ENCODE measurements at regions not wholly inside any gene's neighbourhood (a gene's known extent, or its start where the extent isn't known, plus 50 kb on each side); places are given as distances from the start of the nearest gene placed in this dataset.

GRCh38 chr15:24858737-24859601 is 95.8 kb upstream of the SNRPN start:
- FAIRE-seq (no peak), DNase-seq (ENCODE audit: low read depth, low spot score) (no peak)
- no peaks in the 10 kb centered on the region for H3K9me3 ChIP-seq (ENCODE audit: control insufficient read depth, low read depth, low read length)
- H3K36me3 ChIP-seq (ENCODE audit: control insufficient read depth in 2 of 2, extremely low read depth in 1 of 2, insufficient read depth in 2 of 2, low read length in 2 of 2), result no peaks in the 10 kb centered on the region
- H3K4me3 ChIP-seq (ENCODE audit: control insufficient read depth in 2 of 3, extremely low read depth in 1 of 3, insufficient read depth in 2 of 3, low read depth in 1 of 3, low read length in 3 of 3), result no peak overlapping the region
- TF ChIP-seq CTCF (optimal IDR thresholded peaks at IDR 0.05 in 1 of 3, IDR thresholded peaks at IDR 0.05 in 1 of 3, conservative IDR thresholded peaks at IDR 0.05 in 1 of 3; ENCODE audit: extremely low read depth in 1 of 3, insufficient read depth in 2 of 3, low read length in 3 of 3), result no peak
- no peak for TF ChIP-seq EZH2 (IDR thresholded peaks at IDR 0.05; ENCODE audit: low read length)
- H3K9me1 ChIP-seq (ENCODE audit: control insufficient read depth, extremely low read depth, insufficient read depth, low read length), result no peaks in the 10 kb centered on the region
- no peak overlapping the region for H3K4me2 ChIP-seq (ENCODE audit: control insufficient read depth, extremely low read depth, insufficient read depth, low read depth, low read length)
- H3K79me2 ChIP-seq (ENCODE audit: control insufficient read depth, insufficient read depth, low read length), result no peaks in the 10 kb centered on the region
- no peak overlapping the region for H3K27ac ChIP-seq (ENCODE audit: control insufficient read depth, insufficient read depth, low read length)
- no peaks in the 10 kb centered on the region for H3K27me3 ChIP-seq (ENCODE audit: control insufficient read depth, extremely low read depth, insufficient read depth, low read length)
- no peaks in the 10 kb centered on the region for H3K4me1 ChIP-seq (ENCODE audit: control insufficient read depth, extremely low read depth, insufficient read depth, low read length)
- no peak overlapping the region for H3K9ac ChIP-seq (ENCODE audit: control insufficient read depth, extremely low read depth, insufficient read depth, low read length)
- no peak overlapping the region for H2AFZ ChIP-seq (ENCODE audit: control insufficient read depth, low read length)
- dilution Hi-C loops (cut with MboI; ENCODE audit: extremely low pct_ligation_motif_present, low sequenced_read_pairs), result no loop called here
- H4K20me1 ChIP-seq (ENCODE audit: control insufficient read depth, extremely low read depth, insufficient read depth, low read length), result no peaks in the 10 kb centered on the region

- Histone ChIP-seq H3K4me3 (ENCODE audit: control insufficient read depth in 2 of 3, extremely low read depth in 1 of 3, insufficient read depth in 2 of 3, low read depth in 1 of 3, low read length in 3 of 3) (no peak overlapping the region), H3K27ac (ENCODE audit: control insufficient read depth, insufficient read depth, low read length) (no peak overlapping the region), H3K27me3 (ENCODE audit: control insufficient read depth, extremely low read depth, insufficient read depth, low read length) (no peaks in the 10 kb centered on the region), H3K36me3 (ENCODE audit: control insufficient read depth in 2 of 2, extremely low read depth in 1 of 2, insufficient read depth in 2 of 2, low read length in 2 of 2) (no peaks in the 10 kb centered on the region), H3K4me1 (ENCODE audit: control insufficient read depth, extremely low read depth, insufficient read depth, low read length) (no peaks in the 10 kb centered on the region), H3K9me3 (ENCODE audit: control insufficient read depth, low read depth, low read length) (no peaks in the 10 kb centered on the region), H4K20me1 (ENCODE audit: control insufficient read depth, extremely low read depth, insufficient read depth, low read length) (no peaks in the 10 kb centered on the region), H2AFZ (ENCODE audit: control insufficient read depth, low read length) (no peak overlapping the region), H3K9me1 (ENCODE audit: control insufficient read depth, extremely low read depth, insufficient read depth, low read length) (no peaks in the 10 kb centered on the region), H3K4me2 (ENCODE audit: control insufficient read depth, extremely low read depth, insufficient read depth, low read depth, low read length) (no peak overlapping the region), H3K9ac (ENCODE audit: control insufficient read depth, extremely low read depth, insufficient read depth, low read length) (no peak overlapping the region), H3K79me2 (ENCODE audit: control insufficient read depth, insufficient read depth, low read length) (no peaks in the 10 kb centered on the region)
- dilution Hi-C loops (cut with MboI; ENCODE audit: extremely low pct_ligation_motif_present, low sequenced_read_pairs), result no loop called here
- no peak for TF ChIP-seq CTCF (optimal IDR thresholded peaks at IDR 0.05 in 1 of 3, IDR thresholded peaks at IDR 0.05 in 1 of 3, conservative IDR thresholded peaks at IDR 0.05 in 1 of 3; ENCODE audit: extremely low read depth in 1 of 3, insufficient read depth in 2 of 3, low read length in 3 of 3)
- no peak for TF ChIP-seq EZH2 (IDR thresholded peaks at IDR 0.05; ENCODE audit: low read length)
- DNase-seq (ENCODE audit: low read depth, low spot score), result no peak
- no peak for FAIRE-seq
Measured at GRCh38 chr15:24861014-24861690, 93.6 kb upstream of the SNRPN start.
